ENCODE measurements at regions not wholly inside any gene's neighbourhood (a gene's known extent, or its start where the extent isn't known, plus 50 kb on each side); places are given as distances from the start of the nearest gene placed in this dataset.

DNA sequence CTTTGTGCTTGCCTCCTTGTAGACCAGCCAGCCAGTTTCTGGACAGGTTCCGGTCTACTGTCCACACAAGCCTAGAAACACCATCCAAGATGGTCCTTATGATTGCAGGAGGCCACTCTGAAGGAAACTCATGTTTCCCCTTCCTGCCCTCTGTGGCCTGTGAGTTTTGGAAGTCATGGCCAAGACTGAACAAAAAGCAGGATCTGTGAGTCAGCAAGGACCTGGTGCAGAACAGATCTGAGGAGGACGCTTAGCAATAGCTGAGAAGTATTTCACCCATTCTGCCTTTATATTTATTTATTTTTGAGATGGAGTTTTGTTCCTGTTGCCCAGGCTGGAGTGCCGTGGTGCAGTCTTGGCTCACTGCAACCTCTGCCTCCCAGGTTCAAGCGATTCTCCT lies 134.6 kb upstream of the EEF1E1 start:
- H3K9me3 Mint-ChIP-seq: no peaks in the 10 kb centered on the region
- TF ChIP-seq, protein P1, sequence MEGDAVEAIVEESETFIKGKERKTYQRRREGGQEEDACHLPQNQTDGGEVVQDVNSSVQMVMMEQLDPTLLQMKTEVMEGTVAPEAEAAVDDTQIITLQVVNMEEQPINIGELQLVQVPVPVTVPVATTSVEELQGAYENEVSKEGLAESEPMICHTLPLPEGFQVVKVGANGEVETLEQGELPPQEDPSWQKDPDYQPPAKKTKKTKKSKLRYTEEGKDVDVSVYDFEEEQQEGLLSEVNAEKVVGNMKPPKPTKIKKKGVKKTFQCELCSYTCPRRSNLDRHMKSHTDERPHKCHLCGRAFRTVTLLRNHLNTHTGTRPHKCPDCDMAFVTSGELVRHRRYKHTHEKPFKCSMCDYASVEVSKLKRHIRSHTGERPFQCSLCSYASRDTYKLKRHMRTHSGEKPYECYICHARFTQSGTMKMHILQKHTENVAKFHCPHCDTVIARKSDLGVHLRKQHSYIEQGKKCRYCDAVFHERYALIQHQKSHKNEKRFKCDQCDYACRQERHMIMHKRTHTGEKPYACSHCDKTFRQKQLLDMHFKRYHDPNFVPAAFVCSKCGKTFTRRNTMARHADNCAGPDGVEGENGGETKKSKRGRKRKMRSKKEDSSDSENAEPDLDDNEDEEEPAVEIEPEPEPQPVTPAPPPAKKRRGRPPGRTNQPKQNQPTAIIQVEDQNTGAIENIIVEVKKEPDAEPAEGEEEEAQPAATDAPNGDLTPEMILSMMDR (IDR thresholded peaks at IDR 0.05): no peak
- no peak overlapping the region for H3K4me3 Mint-ChIP-seq
- no peak overlapping the region for H3K27ac Mint-ChIP-seq
- H3K27me3 Mint-ChIP-seq (ENCODE audit: insufficient read depth): peaks cover 3% of the 10 kb centered on the region
- no peaks in the 10 kb centered on the region for H3K36me3 Mint-ChIP-seq (ENCODE audit: low read depth)
- DNase-seq: no peak
- no peaks in the 10 kb centered on the region for H3K4me1 Mint-ChIP-seq (ENCODE audit: low read depth)

DNA sequence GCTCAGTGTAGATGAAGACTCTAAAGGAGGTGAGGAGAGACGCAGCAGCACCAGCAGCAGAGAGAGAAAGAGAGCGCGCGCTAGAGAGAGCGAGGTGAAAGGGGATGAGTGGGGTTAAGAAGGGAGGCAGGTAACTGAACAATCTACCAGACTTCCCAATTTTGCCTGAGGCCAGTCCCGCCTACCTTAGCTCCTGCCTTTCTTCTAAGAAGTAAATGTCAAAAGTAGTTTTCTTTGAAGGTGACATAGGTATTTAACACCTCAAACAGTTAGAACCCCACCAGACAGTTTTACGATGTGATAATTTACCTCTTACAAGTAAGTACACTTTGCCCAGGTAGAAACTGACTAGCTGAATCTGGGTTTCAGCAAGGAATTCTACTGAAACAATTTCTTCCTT lies 132.0 kb upstream of the EEF1E1 start:
- Mint-ChIP-seq H3K4me3 (no peak overlapping the region), H3K36me3 (ENCODE audit: low read depth) (no peaks in the 10 kb centered on the region)

DNA sequence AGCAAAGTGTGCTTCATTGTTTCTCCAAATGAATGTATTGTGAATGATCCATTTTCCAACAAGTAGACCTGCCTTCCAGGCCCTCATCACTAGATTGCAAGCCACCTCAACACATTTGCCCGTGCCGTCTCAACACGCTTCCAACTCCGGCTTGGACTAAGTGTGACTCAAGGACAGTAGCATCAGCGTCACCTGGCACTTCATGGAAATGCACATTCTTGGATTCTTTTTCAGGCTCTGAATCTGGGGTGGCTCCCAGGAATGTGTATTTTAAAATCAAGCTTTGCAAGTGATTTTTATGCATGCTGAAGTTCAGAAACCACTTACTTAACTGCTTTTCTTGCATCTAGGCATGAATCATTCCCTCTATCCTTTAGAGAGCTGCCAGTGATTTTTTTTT lies 129.6 kb upstream of the EEF1E1 start:
- DNase-seq: no peak
- Mint-ChIP-seq H3K27me3 (ENCODE audit: insufficient read depth) (no peaks in the 10 kb centered on the region; the same call in 1 of the 2 replicates), H3K4me3 (no peak overlapping the region), H3K9me3 (no peaks in the 10 kb centered on the region), H3K27ac (no peak overlapping the region), H3K36me3 (ENCODE audit: low read depth) (no peaks in the 10 kb centered on the region), H3K4me1 (ENCODE audit: low read depth) (no peaks in the 10 kb centered on the region)
- TF ChIP-seq, protein P1 (IDR thresholded peaks at IDR 0.05): no peak

More for the DNA sequence above, 132.0 kb upstream of the EEF1E1 start:
- DNase-seq: no peak
- no peaks in the 10 kb centered on the region for H3K9me3 Mint-ChIP-seq
- H3K27ac Mint-ChIP-seq: no peak overlapping the region
- TF ChIP-seq, protein P1 (IDR thresholded peaks at IDR 0.05): no peak
- H3K4me1 Mint-ChIP-seq (ENCODE audit: low read depth): no peaks in the 10 kb centered on the region
- H3K27me3 Mint-ChIP-seq (ENCODE audit: insufficient read depth): no peaks in the 10 kb centered on the region; the same call in none of the 2 replicates

DNA sequence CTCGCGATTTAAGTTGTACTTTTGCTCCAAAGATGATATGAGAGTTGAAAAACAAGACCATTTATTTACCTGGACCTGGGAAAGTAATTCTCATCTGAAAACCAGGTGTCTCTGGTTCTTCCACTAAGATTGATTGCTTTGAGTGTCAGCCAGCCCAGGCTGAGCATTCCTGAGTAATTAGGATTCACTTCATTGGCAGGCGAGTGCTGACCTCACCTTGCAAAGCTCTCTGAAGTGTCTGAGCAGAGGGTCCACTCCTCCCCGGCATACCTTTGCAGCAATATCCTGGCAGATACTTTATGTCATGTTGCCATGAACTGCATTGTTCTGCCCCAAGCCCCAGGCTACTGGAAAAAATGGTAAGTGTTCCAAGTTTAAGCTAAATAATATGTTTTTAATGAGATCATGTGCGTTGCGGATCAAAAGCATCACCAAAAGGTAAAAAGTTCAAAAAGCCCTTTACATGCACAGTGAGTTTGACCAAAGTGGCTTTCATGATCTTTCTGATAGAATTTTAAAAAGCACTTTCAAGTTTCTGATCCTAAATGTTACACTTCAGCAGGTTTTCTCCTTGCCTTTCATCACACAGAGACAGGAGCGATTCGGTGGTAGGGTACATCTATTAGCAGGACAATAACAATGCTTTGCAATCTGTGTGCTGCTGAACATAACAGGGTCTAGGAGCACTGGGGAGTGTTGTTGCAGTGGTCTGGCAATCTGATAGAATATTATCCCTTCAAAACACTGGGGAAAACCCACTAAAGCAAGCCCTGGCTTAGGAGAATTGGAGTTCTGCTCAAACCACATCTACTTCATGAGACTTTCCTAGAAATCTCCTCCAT lies 127.8 kb upstream of the EEF1E1 start:
- H3K36me3 Mint-ChIP-seq (ENCODE audit: low read depth): no peaks in the 10 kb centered on the region
- H3K9me3 Mint-ChIP-seq: no peaks in the 10 kb centered on the region
- no peak overlapping the region for H3K27ac Mint-ChIP-seq
- TF ChIP-seq, protein P1 (IDR thresholded peaks at IDR 0.05): no peak
- H3K4me1 Mint-ChIP-seq (ENCODE audit: low read depth): no peaks in the 10 kb centered on the region
- H3K27me3 Mint-ChIP-seq (ENCODE audit: insufficient read depth): no peaks in the 10 kb centered on the region; the same call in 1 of the 2 replicates
- DNase-seq: no peak
- no peak overlapping the region for H3K4me3 Mint-ChIP-seq

DNA sequence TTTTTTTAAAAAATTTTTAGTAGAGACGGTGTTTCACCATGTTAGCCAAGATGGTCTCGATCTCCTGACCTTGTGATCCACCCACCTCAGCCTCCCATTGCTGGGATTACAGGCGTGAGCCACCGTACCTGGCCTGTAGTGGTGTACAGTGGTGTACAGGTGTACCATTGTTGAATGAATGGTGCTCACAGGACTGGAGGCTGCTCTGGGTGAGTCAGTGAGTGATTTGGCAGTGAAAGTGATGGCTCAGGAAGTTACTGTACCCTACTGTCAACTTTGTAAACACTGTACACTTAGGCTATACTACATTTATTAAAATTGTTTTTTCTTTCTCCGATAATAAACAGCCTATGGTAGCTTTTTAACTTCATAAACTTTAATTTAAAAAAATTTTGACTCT lies 122.8 kb upstream of the EEF1E1 start:
- Mint-ChIP-seq H3K4me1 (ENCODE audit: low read depth) (no peaks in the 10 kb centered on the region), H3K27ac (no peak overlapping the region), H3K27me3 (ENCODE audit: insufficient read depth) (peaks cover 1% of the 10 kb centered on the region), H3K9me3 (no peaks in the 10 kb centered on the region), H3K4me3 (no peak overlapping the region), H3K36me3 (ENCODE audit: low read depth) (no peaks in the 10 kb centered on the region)
- TF ChIP-seq, protein P1 (IDR thresholded peaks at IDR 0.05): no peak
- DNase-seq: no peak

Measured in HFFc6 (cell line).